Esophagus muscularis mucosa (tissue), 4 donors: ENCODE measurements at regions not wholly inside any gene's neighbourhood (a gene's known extent, or its start where the extent isn't known, plus 50 kb on each side); places are given as distances from the start of the nearest gene placed in this dataset.

Source experiments
- EP300 ChIP-seq: sonication (generic); formaldehyde crosslinking; IDR thresholded peaks from one replicate; pipeline ENCODE4 v1.6.1; 2017; ENCODE audit warnings: antibody characterized with exemption
- POLR2A ChIP-seq: fragments of 450-650 bp; IDR thresholded peaks from one replicate; pipeline ENCODE4 v1.6.1; 2017; ENCODE audit warnings: antibody characterized with exemption, moderate library complexity, mild to moderate bottlenecking, low read depth
- POLR2AphosphoS5 ChIP-seq, 2 donors: sonication (generic); formaldehyde crosslinking; IDR thresholded peaks; one replicate each; pipeline ENCODE4 v1.6.1; 2017; ENCODE audit warnings: antibody characterized with exemption in 2 of 2
- TF ChIP-seq, protein P1 (sequence below), 3 experiments: fragments of 200-600 bp in 2 of 3; fragments of 450-650 bp in 1 of 3; sonication (generic) in 2 of 3; IDR thresholded peaks; one replicate each; pipeline ENCODE4 v1.5.1; 2017 to 2019; ENCODE audit warnings: antibody characterized with exemption in 3 of 3, mild to moderate bottlenecking in 2 of 3, moderate library complexity in 1 of 3

DNA sequence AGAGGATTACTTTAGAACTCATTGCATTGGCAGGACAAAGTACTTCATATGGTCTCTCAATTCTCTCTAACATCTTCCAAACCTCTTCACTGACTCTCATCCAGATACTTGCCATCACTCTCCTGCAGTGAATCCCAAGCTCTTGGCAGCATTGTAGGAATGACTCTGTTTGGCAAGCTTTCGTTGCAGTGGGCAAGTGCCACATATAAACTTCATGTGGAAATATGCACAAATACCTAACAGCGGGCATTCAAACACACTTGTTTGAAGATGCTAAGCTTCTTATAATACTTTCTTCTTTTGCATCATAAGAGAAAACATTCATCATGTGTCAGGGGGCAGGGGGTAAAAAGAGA, 86.2 kb upstream of the F13A1 start:
- no peak for TF ChIP-seq POLR2A
- TF ChIP-seq, protein P1, sequence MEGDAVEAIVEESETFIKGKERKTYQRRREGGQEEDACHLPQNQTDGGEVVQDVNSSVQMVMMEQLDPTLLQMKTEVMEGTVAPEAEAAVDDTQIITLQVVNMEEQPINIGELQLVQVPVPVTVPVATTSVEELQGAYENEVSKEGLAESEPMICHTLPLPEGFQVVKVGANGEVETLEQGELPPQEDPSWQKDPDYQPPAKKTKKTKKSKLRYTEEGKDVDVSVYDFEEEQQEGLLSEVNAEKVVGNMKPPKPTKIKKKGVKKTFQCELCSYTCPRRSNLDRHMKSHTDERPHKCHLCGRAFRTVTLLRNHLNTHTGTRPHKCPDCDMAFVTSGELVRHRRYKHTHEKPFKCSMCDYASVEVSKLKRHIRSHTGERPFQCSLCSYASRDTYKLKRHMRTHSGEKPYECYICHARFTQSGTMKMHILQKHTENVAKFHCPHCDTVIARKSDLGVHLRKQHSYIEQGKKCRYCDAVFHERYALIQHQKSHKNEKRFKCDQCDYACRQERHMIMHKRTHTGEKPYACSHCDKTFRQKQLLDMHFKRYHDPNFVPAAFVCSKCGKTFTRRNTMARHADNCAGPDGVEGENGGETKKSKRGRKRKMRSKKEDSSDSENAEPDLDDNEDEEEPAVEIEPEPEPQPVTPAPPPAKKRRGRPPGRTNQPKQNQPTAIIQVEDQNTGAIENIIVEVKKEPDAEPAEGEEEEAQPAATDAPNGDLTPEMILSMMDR (IDR thresholded peaks at IDR 0.05): no peak
- TF ChIP-seq POLR2AphosphoS5 (IDR thresholded peaks at IDR 0.05): no peak
- TF ChIP-seq EP300: no peak
